WTC11 (cell line): ENCODE measurements at regions not wholly inside any gene's neighbourhood (a gene's known extent, or its start where the extent isn't known, plus 50 kb on each side); places are given as distances from the start of the nearest gene placed in this dataset.

ENCODE experiments used
- CREB1 ChIP-seq: sonication (generic); formaldehyde crosslinking; IDR thresholded peaks from 2 replicates; pipeline ENCODE4 v1.8.0; 2023; ENCODE audit warnings: mild to moderate bottlenecking, missing genetic modification reagents
- ETV6 ChIP-seq: sonication (generic); formaldehyde crosslinking; IDR thresholded peaks from 2 replicates; pipeline ENCODE4 v1.8.1; 2022; ENCODE audit warnings: mild to moderate bottlenecking, missing genetic modification reagents
- FOXJ3 ChIP-seq: sonication (generic); formaldehyde crosslinking; IDR thresholded peaks from 2 replicates; pipeline ENCODE4 v1.9.0; 2021; ENCODE audit warnings: missing genetic modification reagents, mild to moderate bottlenecking, borderline replicate concordance
- RELA ChIP-seq: sonication (generic); formaldehyde crosslinking; IDR thresholded peaks from 2 replicates; pipeline ENCODE4 v1.8.1; 2022; ENCODE audit warnings: missing genetic modification reagents, mild to moderate bottlenecking, borderline replicate concordance
- SP1 ChIP-seq: sonication (generic); formaldehyde crosslinking; conservative IDR thresholded peaks from 2 replicates; pipeline ENCODE4 v1.8.1; 2022; ENCODE audit warnings: missing genetic modification reagents
- TEAD4 ChIP-seq: sonication (generic); formaldehyde crosslinking; IDR thresholded peaks from 2 replicates; pipeline ENCODE4 v1.8.0; 2022; ENCODE audit warnings: mild to moderate bottlenecking, missing genetic modification reagents
- ZNF219 ChIP-seq: sonication (generic); formaldehyde crosslinking; IDR thresholded peaks from 2 replicates; pipeline ENCODE4 v1.8.0; 2023; ENCODE audit warnings: missing genetic modification reagents, mild to moderate bottlenecking, borderline replicate concordance
- ZNF263 ChIP-seq: sonication (generic); formaldehyde crosslinking; IDR thresholded peaks from 2 replicates; pipeline ENCODE4 v1.8.1; 2022; ENCODE audit warnings: low read depth, mild to moderate bottlenecking, moderate library complexity, missing genetic modification reagents
- ZNF317 ChIP-seq: sonication (generic); formaldehyde crosslinking; IDR thresholded peaks from 2 replicates; pipeline ENCODE4 v1.8.1; 2023; ENCODE audit warnings: low read depth, mild to moderate bottlenecking, moderate library complexity, missing genetic modification reagents, borderline replicate concordance
- TF ChIP-seq, protein P1 (sequence below): fragments of 200-600 bp; IDR thresholded peaks from 2 replicates; pipeline ENCODE4 v1.8.0; 2022; ENCODE audit warnings: antibody characterized with exemption
- TF ChIP-seq, protein P2 (sequence below): sonication (generic); formaldehyde crosslinking; IDR thresholded peaks from 2 replicates; pipeline ENCODE4 v1.8.1; 2023; ENCODE audit warnings: mild to moderate bottlenecking, moderate library complexity, missing genetic modification reagents
- TF ChIP-seq, protein P3 (sequence below): sonication (generic); formaldehyde crosslinking; IDR thresholded peaks from 2 replicates; pipeline ENCODE4 v1.8.1; 2023; ENCODE audit warnings: mild to moderate bottlenecking, missing genetic modification reagents, borderline replicate concordance
- TF ChIP-seq, protein P4 (sequence below): sonication (generic); formaldehyde crosslinking; IDR thresholded peaks from 2 replicates; pipeline ENCODE4 v1.8.0; 2022; ENCODE audit warnings: mild to moderate bottlenecking, missing genetic modification reagents

DNA sequence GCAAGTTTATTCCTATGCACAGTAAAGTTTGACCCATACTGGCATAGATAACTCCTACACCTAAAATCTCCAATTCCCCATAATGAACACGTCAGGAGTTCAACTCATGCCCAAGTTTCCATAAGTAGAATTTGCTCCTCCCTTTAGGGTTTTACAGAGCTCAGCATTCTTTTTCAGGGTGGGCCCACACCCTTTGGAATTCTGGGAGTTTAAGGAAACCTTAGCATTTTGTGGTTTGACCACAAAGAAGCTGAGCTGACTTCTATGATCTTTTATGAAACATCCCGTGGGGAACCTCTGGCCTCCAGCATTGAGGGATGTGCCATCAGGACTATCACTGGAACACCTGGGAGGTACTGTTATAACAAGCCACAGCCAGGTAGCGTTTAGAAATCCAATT lies 220.6 kb upstream of the MAP3K1 start:
- TF ChIP-seq SP1 (CRISPR knock-in tag) (no peak), TEAD4 (CRISPR knock-in tag) (no peak), ZNF219 (CRISPR knock-in tag) (no peak), ZNF317 (CRISPR knock-in tag) (no peak), ZNF263 (no peak), ETV6 (CRISPR knock-in tag) (no peak), RELA (CRISPR knock-in tag) (no peak), FOXJ3 (no peak), CREB1 (no peak)
- TF ChIP-seq, protein P1, sequence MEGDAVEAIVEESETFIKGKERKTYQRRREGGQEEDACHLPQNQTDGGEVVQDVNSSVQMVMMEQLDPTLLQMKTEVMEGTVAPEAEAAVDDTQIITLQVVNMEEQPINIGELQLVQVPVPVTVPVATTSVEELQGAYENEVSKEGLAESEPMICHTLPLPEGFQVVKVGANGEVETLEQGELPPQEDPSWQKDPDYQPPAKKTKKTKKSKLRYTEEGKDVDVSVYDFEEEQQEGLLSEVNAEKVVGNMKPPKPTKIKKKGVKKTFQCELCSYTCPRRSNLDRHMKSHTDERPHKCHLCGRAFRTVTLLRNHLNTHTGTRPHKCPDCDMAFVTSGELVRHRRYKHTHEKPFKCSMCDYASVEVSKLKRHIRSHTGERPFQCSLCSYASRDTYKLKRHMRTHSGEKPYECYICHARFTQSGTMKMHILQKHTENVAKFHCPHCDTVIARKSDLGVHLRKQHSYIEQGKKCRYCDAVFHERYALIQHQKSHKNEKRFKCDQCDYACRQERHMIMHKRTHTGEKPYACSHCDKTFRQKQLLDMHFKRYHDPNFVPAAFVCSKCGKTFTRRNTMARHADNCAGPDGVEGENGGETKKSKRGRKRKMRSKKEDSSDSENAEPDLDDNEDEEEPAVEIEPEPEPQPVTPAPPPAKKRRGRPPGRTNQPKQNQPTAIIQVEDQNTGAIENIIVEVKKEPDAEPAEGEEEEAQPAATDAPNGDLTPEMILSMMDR = no peak
- TF ChIP-seq, protein P2, sequence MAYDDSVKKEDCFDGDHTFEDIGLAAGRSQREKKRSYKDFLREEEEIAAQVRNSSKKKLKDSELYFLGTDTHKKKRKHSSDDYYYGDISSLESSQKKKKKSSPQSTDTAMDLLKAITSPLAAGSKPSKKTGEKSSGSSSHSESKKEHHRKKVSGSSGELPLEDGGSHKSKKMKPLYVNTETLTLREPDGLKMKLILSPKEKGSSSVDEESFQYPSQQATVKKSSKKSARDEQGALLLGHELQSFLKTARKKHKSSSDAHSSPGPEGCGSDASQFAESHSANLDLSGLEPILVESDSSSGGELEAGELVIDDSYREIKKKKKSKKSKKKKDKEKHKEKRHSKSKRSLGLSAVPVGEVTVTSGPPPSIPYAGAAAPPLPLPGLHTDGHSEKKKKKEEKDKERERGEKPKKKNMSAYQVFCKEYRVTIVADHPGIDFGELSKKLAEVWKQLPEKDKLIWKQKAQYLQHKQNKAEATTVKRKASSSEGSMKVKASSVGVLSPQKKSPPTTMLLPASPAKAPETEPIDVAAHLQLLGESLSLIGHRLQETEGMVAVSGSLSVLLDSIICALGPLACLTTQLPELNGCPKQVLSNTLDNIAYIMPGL (CRISPR knock-in tag) = no peak
- TF ChIP-seq, protein P3, sequence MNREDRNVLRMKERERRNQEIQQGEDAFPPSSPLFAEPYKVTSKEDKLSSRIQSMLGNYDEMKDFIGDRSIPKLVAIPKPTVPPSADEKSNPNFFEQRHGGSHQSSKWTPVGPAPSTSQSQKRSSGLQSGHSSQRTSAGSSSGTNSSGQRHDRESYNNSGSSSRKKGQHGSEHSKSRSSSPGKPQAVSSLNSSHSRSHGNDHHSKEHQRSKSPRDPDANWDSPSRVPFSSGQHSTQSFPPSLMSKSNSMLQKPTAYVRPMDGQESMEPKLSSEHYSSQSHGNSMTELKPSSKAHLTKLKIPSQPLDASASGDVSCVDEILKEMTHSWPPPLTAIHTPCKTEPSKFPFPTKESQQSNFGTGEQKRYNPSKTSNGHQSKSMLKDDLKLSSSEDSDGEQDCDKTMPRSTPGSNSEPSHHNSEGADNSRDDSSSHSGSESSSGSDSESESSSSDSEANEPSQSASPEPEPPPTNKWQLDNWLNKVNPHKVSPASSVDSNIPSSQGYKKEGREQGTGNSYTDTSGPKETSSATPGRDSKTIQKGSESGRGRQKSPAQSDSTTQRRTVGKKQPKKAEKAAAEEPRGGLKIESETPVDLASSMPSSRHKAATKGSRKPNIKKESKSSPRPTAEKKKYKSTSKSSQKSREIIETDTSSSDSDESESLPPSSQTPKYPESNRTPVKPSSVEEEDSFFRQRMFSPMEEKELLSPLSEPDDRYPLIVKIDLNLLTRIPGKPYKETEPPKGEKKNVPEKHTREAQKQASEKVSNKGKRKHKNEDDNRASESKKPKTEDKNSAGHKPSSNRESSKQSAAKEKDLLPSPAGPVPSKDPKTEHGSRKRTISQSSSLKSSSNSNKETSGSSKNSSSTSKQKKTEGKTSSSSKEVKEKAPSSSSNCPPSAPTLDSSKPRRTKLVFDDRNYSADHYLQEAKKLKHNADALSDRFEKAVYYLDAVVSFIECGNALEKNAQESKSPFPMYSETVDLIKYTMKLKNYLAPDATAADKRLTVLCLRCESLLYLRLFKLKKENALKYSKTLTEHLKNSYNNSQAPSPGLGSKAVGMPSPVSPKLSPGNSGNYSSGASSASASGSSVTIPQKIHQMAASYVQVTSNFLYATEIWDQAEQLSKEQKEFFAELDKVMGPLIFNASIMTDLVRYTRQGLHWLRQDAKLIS = no peak
- TF ChIP-seq, protein P4, sequence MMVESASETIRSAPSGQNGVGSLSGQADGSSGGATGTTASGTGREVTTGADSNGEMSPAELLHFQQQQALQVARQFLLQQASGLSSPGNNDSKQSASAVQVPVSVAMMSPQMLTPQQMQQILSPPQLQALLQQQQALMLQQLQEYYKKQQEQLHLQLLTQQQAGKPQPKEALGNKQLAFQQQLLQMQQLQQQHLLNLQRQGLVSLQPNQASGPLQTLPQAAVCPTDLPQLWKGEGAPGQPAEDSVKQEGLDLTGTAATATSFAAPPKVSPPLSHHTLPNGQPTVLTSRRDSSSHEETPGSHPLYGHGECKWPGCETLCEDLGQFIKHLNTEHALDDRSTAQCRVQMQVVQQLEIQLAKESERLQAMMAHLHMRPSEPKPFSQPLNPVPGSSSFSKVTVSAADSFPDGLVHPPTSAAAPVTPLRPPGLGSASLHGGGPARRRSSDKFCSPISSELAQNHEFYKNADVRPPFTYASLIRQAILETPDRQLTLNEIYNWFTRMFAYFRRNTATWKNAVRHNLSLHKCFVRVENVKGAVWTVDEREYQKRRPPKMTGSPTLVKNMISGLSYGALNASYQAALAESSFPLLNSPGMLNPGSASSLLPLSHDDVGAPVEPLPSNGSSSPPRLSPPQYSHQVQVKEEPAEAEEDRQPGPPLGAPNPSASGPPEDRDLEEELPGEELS (CRISPR knock-in tag) = no peak
